WTC11 (cell line): ENCODE measurements at regions not wholly inside any gene's neighbourhood (a gene's known extent, or its start where the extent isn't known, plus 50 kb on each side); places are given as distances from the start of the nearest gene placed in this dataset.

ENCODE experiments used
- ATAC-seq: fragments of 200-7000 bp; cut with Tn5 transposase; 2 replicates; pipeline ENCODE4 v1.10.0; 2021; ENCODE audit warnings: mild to moderate bottlenecking, moderate library complexity
- CTCF ChIA-PET: fragments of 300-600 bp; sonication (Branson Sonifier 250); formaldehyde crosslinking; loops from one replicate; lab custom pipeline; 2021; ENCODE audit warnings: antibody characterized with exemption; lab: Charles Lee
- POLR2A ChIA-PET: fragments of 350-600 bp; sonication (Branson Sonifier 250); formaldehyde crosslinking; loops from one replicate; lab custom pipeline; 2021; ENCODE audit warnings: antibody characterized with exemption; lab: Charles Lee
- DNase-seq: peaks from one replicate; pipeline ENCODE4 v3.0.0; 2021; ENCODE audit warnings: low spot score
- H3K27ac Mint-ChIP-seq: 2 replicates; pipeline ENCODE4 v1.8.0; 2021; ENCODE audit warnings: mixed read lengths
- H3K27me3 Mint-ChIP-seq: 2 replicates; pipeline ENCODE4 v1.8.0; 2021; ENCODE audit warnings: low read depth, mild to moderate bottlenecking, moderate library complexity, mixed read lengths
- H3K36me3 Mint-ChIP-seq: 2 replicates; pipeline ENCODE4 v1.8.0; 2021; ENCODE audit warnings: mixed read lengths
- H3K4me1 Mint-ChIP-seq: 2 replicates; pipeline ENCODE4 v1.8.0; 2022; ENCODE audit warnings: mixed read lengths
- H3K4me3 Mint-ChIP-seq: 2 replicates; pipeline ENCODE4 v1.8.0; 2021; ENCODE audit warnings: mild to moderate bottlenecking, moderate library complexity, mixed read lengths
- H3K9me3 Mint-ChIP-seq: 2 replicates; pipeline ENCODE4 v1.8.0; 2021; ENCODE audit warnings: mixed read lengths
- ATF1 ChIP-seq: sonication (generic); formaldehyde crosslinking; IDR thresholded peaks from 2 replicates; pipeline ENCODE4 v1.8.1; 2023; ENCODE audit warnings: mild to moderate bottlenecking, moderate library complexity, missing genetic modification reagents
- EMX1 ChIP-seq: fragments of 250-450 bp; sonication (Bioruptor Pico); IDR thresholded peaks from 2 replicates; pipeline ENCODE4 v1.8.0; 2021; ENCODE audit warnings: mild to moderate bottlenecking
- GRHL2 ChIP-seq: fragments of 250-450 bp; sonication (Bioruptor Pico); IDR thresholded peaks from 2 replicates; pipeline ENCODE4 v1.8.0; 2022; ENCODE audit warnings: mild to moderate bottlenecking, moderate library complexity; ENCODE audit not compliant: insufficient replicate concordance, severe bottlenecking
- KAT7 ChIP-seq: sonication (generic); formaldehyde crosslinking; IDR thresholded peaks from 2 replicates; pipeline ENCODE4 v1.8.1; 2023; ENCODE audit warnings: missing genetic modification reagents, mild to moderate bottlenecking, borderline replicate concordance
- NR2C2 ChIP-seq: sonication (generic); formaldehyde crosslinking; IDR thresholded peaks from 2 replicates; pipeline ENCODE4 v1.8.0; 2022; ENCODE audit warnings: mild to moderate bottlenecking, missing genetic modification reagents
- ZNF396 ChIP-seq: fragments of 250-450 bp; sonication (Bioruptor Pico); IDR thresholded peaks from 2 replicates; pipeline ENCODE4 v1.8.0; 2021; ENCODE audit warnings: mild to moderate bottlenecking, moderate library complexity, borderline replicate concordance
- ZNF416 ChIP-seq: fragments of 250-450 bp; sonication (Bioruptor Pico); IDR thresholded peaks from 2 replicates; pipeline ENCODE4 v1.9.0; 2021; ENCODE audit warnings: mild to moderate bottlenecking, inconsistent platforms
- TF ChIP-seq, protein P1 (sequence below): fragments of 250-450 bp; sonication (Bioruptor Pico); IDR thresholded peaks from 2 replicates; pipeline ENCODE4 v1.9.0; 2021; ENCODE audit warnings: mild to moderate bottlenecking
- TF ChIP-seq, protein P2 (sequence below): sonication (generic); formaldehyde crosslinking; IDR thresholded peaks from 2 replicates; pipeline ENCODE4 v1.8.1; 2022; ENCODE audit warnings: mild to moderate bottlenecking, moderate library complexity, missing genetic modification reagents
- TF ChIP-seq, protein P3 (sequence below): sonication (generic); formaldehyde crosslinking; IDR thresholded peaks from 2 replicates; pipeline ENCODE4 v1.8.0; 2023; ENCODE audit warnings: mild to moderate bottlenecking, missing genetic modification reagents
- TF ChIP-seq, protein P4 (sequence below): fragments of 250-450 bp; sonication (Bioruptor Pico); IDR thresholded peaks from 2 replicates; pipeline ENCODE4 v1.9.0; 2021; ENCODE audit warnings: mild to moderate bottlenecking, borderline replicate concordance
- TF ChIP-seq, protein P5 (sequence below): sonication (generic); formaldehyde crosslinking; IDR thresholded peaks from 2 replicates; pipeline ENCODE4 v1.8.1; 2022; ENCODE audit warnings: low read depth, mild to moderate bottlenecking, moderate library complexity, missing genetic modification reagents, borderline replicate concordance
- TF ChIP-seq, protein P6 (sequence below): sonication (generic); formaldehyde crosslinking; IDR thresholded peaks from 2 replicates; pipeline ENCODE4 v1.8.0; 2023; ENCODE audit warnings: missing genetic modification reagents, mild to moderate bottlenecking, borderline replicate concordance

DNA sequence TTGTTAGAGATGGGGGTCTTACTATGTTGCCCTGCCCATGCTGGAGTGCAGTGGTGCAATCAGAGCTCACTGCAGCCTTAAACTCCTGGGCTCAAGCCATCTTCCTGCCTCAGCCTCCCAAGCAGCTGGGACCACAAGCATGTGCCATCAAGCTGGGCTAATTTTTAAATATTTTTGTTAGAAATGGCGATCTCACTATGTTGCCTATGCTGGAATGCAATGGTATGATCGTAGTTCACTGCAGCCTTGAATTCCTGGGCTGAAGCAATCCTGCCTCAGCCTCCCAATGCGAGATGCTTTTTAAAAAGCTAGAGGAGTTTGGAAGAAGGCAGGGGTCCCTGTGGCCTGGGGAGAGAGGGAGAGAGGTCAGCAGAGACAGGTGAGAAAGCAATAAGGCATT is 600.1 kb upstream of the AUTS2 start:
- TF ChIP-seq ATF1 (CRISPR knock-in tag) (no peak), EMX1 (CRISPR knock-in tag) (no peak), GRHL2 (CRISPR knock-in tag) (no peak), KAT7 (CRISPR knock-in tag) (no peak), NR2C2 (CRISPR knock-in tag) (no peak), ZNF416 (no peak), ZNF396 (CRISPR knock-in tag) (no peak)
- TF ChIP-seq, protein P1, sequence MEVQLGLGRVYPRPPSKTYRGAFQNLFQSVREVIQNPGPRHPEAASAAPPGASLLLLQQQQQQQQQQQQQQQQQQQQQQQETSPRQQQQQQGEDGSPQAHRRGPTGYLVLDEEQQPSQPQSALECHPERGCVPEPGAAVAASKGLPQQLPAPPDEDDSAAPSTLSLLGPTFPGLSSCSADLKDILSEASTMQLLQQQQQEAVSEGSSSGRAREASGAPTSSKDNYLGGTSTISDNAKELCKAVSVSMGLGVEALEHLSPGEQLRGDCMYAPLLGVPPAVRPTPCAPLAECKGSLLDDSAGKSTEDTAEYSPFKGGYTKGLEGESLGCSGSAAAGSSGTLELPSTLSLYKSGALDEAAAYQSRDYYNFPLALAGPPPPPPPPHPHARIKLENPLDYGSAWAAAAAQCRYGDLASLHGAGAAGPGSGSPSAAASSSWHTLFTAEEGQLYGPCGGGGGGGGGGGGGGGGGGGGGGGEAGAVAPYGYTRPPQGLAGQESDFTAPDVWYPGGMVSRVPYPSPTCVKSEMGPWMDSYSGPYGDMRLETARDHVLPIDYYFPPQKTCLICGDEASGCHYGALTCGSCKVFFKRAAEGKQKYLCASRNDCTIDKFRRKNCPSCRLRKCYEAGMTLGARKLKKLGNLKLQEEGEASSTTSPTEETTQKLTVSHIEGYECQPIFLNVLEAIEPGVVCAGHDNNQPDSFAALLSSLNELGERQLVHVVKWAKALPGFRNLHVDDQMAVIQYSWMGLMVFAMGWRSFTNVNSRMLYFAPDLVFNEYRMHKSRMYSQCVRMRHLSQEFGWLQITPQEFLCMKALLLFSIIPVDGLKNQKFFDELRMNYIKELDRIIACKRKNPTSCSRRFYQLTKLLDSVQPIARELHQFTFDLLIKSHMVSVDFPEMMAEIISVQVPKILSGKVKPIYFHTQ (CRISPR knock-in tag), result no peak
- TF ChIP-seq, protein P2, sequence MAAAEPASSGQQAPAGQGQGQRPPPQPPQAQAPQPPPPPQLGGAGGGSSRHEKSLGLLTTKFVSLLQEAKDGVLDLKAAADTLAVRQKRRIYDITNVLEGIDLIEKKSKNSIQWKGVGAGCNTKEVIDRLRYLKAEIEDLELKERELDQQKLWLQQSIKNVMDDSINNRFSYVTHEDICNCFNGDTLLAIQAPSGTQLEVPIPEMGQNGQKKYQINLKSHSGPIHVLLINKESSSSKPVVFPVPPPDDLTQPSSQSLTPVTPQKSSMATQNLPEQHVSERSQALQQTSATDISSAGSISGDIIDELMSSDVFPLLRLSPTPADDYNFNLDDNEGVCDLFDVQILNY (CRISPR knock-in tag), result no peak
- TF ChIP-seq, protein P3, sequence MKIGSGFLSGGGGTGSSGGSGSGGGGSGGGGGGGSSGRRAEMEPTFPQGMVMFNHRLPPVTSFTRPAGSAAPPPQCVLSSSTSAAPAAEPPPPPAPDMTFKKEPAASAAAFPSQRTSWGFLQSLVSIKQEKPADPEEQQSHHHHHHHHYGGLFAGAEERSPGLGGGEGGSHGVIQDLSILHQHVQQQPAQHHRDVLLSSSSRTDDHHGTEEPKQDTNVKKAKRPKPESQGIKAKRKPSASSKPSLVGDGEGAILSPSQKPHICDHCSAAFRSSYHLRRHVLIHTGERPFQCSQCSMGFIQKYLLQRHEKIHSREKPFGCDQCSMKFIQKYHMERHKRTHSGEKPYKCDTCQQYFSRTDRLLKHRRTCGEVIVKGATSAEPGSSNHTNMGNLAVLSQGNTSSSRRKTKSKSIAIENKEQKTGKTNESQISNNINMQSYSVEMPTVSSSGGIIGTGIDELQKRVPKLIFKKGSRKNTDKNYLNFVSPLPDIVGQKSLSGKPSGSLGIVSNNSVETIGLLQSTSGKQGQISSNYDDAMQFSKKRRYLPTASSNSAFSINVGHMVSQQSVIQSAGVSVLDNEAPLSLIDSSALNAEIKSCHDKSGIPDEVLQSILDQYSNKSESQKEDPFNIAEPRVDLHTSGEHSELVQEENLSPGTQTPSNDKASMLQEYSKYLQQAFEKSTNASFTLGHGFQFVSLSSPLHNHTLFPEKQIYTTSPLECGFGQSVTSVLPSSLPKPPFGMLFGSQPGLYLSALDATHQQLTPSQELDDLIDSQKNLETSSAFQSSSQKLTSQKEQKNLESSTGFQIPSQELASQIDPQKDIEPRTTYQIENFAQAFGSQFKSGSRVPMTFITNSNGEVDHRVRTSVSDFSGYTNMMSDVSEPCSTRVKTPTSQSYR, result no peak
- TF ChIP-seq, protein P4, sequence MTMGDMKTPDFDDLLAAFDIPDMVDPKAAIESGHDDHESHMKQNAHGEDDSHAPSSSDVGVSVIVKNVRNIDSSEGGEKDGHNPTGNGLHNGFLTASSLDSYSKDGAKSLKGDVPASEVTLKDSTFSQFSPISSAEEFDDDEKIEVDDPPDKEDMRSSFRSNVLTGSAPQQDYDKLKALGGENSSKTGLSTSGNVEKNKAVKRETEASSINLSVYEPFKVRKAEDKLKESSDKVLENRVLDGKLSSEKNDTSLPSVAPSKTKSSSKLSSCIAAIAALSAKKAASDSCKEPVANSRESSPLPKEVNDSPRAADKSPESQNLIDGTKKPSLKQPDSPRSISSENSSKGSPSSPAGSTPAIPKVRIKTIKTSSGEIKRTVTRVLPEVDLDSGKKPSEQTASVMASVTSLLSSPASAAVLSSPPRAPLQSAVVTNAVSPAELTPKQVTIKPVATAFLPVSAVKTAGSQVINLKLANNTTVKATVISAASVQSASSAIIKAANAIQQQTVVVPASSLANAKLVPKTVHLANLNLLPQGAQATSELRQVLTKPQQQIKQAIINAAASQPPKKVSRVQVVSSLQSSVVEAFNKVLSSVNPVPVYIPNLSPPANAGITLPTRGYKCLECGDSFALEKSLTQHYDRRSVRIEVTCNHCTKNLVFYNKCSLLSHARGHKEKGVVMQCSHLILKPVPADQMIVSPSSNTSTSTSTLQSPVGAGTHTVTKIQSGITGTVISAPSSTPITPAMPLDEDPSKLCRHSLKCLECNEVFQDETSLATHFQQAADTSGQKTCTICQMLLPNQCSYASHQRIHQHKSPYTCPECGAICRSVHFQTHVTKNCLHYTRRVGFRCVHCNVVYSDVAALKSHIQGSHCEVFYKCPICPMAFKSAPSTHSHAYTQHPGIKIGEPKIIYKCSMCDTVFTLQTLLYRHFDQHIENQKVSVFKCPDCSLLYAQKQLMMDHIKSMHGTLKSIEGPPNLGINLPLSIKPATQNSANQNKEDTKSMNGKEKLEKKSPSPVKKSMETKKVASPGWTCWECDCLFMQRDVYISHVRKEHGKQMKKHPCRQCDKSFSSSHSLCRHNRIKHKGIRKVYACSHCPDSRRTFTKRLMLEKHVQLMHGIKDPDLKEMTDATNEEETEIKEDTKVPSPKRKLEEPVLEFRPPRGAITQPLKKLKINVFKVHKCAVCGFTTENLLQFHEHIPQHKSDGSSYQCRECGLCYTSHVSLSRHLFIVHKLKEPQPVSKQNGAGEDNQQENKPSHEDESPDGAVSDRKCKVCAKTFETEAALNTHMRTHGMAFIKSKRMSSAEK (CRISPR knock-in tag), result no peak
- TF ChIP-seq, protein P5, sequence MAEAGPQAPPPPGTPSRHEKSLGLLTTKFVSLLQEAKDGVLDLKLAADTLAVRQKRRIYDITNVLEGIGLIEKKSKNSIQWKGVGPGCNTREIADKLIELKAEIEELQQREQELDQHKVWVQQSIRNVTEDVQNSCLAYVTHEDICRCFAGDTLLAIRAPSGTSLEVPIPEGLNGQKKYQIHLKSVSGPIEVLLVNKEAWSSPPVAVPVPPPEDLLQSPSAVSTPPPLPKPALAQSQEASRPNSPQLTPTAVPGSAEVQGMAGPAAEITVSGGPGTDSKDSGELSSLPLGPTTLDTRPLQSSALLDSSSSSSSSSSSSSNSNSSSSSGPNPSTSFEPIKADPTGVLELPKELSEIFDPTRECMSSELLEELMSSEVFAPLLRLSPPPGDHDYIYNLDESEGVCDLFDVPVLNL (CRISPR knock-in tag), result no peak
- TF ChIP-seq, protein P6, sequence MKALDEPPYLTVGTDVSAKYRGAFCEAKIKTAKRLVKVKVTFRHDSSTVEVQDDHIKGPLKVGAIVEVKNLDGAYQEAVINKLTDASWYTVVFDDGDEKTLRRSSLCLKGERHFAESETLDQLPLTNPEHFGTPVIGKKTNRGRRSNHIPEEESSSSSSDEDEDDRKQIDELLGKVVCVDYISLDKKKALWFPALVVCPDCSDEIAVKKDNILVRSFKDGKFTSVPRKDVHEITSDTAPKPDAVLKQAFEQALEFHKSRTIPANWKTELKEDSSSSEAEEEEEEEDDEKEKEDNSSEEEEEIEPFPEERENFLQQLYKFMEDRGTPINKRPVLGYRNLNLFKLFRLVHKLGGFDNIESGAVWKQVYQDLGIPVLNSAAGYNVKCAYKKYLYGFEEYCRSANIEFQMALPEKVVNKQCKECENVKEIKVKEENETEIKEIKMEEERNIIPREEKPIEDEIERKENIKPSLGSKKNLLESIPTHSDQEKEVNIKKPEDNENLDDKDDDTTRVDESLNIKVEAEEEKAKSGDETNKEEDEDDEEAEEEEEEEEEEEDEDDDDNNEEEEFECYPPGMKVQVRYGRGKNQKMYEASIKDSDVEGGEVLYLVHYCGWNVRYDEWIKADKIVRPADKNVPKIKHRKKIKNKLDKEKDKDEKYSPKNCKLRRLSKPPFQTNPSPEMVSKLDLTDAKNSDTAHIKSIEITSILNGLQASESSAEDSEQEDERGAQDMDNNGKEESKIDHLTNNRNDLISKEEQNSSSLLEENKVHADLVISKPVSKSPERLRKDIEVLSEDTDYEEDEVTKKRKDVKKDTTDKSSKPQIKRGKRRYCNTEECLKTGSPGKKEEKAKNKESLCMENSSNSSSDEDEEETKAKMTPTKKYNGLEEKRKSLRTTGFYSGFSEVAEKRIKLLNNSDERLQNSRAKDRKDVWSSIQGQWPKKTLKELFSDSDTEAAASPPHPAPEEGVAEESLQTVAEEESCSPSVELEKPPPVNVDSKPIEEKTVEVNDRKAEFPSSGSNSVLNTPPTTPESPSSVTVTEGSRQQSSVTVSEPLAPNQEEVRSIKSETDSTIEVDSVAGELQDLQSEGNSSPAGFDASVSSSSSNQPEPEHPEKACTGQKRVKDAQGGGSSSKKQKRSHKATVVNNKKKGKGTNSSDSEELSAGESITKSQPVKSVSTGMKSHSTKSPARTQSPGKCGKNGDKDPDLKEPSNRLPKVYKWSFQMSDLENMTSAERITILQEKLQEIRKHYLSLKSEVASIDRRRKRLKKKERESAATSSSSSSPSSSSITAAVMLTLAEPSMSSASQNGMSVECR, result no peak
- Mint-ChIP-seq H3K4me1 (no peaks in the 10 kb centered on the region), H3K9me3 (peaks cover 41% of the 10 kb centered on the region), H3K27ac (no peak overlapping the region), H3K36me3 (peaks cover 35% of the 10 kb centered on the region), H3K4me3 (no peak overlapping the region), H3K27me3 (peaks cover 4% of the 10 kb centered on the region)
- ATAC-seq, result no peak
- ChIA-PET CTCF (no interaction called here), POLR2A (no interaction called here)
- no peak for DNase-seq
